ELF-1 (cell line): ENCODE measurements at regions not wholly inside any gene's neighbourhood (a gene's known extent, or its start where the extent isn't known, plus 50 kb on each side); places are given as distances from the start of the nearest gene placed in this dataset.
A peak's percentile ranks its signal among the peaks of the same experiment; 100 is the strongest.
"Not testable (repeated sequence)": the region's sequence is repeated elsewhere in the genome, so short reads cannot be mapped to it uniquely, and the experiment has no call there.

Experiments
- DNase-seq: peaks from one replicate; pipeline ENCODE4 v3.0.0-alpha.2; 2016; ENCODE audit warnings: low read depth, low spot score

GRCh38 chr14:46596236-46596635, 55.3 kb downstream of the RPL10L start:
- DNase-seq: no peak

GRCh38 chr14:46582826-46583225, 68.8 kb downstream of the RPL10L start:
- no peak for DNase-seq

- DNase-seq: peak; percentile 10
Observed at GRCh38 chr14:46581036-46581671, 70.4 kb downstream of the RPL10L start.

- DNase-seq: no peak
Observed at GRCh38 chr14:46574978-46575375, 76.6 kb downstream of the RPL10L start.

GRCh38 chr14:46574221-46574977, 77.2 kb downstream of the RPL10L start:
- no peak for DNase-seq

- DNase-seq: no peak
Observed at GRCh38 chr14:46573498-46573897, 78.1 kb downstream of the RPL10L start.

- no peak for DNase-seq
Observed at GRCh38 chr14:46571970-46572369, 79.6 kb downstream of the RPL10L start.

GRCh38 chr14:46568161-46568560, 83.4 kb downstream of the RPL10L start:
- DNase-seq: not testable (repeated sequence)

- peak; percentile 1 for DNase-seq
Observed at GRCh38 chr14:46550836-46551235, 100.7 kb downstream of the RPL10L start.

- no peak for DNase-seq
Observed at GRCh38 chr14:46540986-46541385, 110.6 kb downstream of the RPL10L start.

GRCh38 chr14:46519121-46519520, 132.5 kb downstream of the RPL10L start:
- no peak for DNase-seq

- peak; percentile 3 for DNase-seq
Observed at GRCh38 chr14:46508752-46509151, 142.8 kb downstream of the RPL10L start.

GRCh38 chr14:46499521-46499920, 152.1 kb downstream of the RPL10L start:
- no peak for DNase-seq

GRCh38 chr14:46496409-46496808, 155.2 kb downstream of the RPL10L start:
- no peak for DNase-seq

GRCh38 chr14:46490238-46490685, 161.3 kb downstream of the RPL10L start:
- DNase-seq: peak; percentile 13

- no peak for DNase-seq
Observed at GRCh38 chr14:46488374-46488773, 163.2 kb downstream of the RPL10L start.

GRCh38 chr14:46487582-46488350, 163.8 kb downstream of the RPL10L start:
- peak; percentile 68 for DNase-seq

- no peak for DNase-seq
Observed at GRCh38 chr14:46482200-46482599, 169.4 kb downstream of the RPL10L start.

GRCh38 chr14:46480817-46481216, 170.8 kb downstream of the RPL10L start:
- no peak for DNase-seq

GRCh38 chr14:46472261-46472660, 179.3 kb downstream of the RPL10L start:
- no peak for DNase-seq

- DNase-seq: no peak
Observed at GRCh38 chr14:46464341-46464740, 187.2 kb downstream of the RPL10L start.

GRCh38 chr14:46451800-46452199, 199.8 kb downstream of the RPL10L start:
- DNase-seq: no peak
